BE2C (cell line): ENCODE measurements at regions not wholly inside any gene's neighbourhood (a gene's known extent, or its start where the extent isn't known, plus 50 kb on each side); places are given as distances from the start of the nearest gene placed in this dataset.

Experiments
- DNase-seq: peaks from one replicate; pipeline ENCODE4 v3.0.0-alpha.2; 2020
- H3K27me3 ChIP-seq: fragments of 250-450 bp; sonication (Bioruptor Pico); 2 replicates; pipeline ENCODE4 v1.5.1; 2020; ENCODE audit warnings: mild to moderate bottlenecking
- H3K36me3 ChIP-seq: fragments of 250-450 bp; sonication (Bioruptor Pico); 2 replicates; pipeline ENCODE4 v1.5.1; 2020; ENCODE audit warnings: mild to moderate bottlenecking
- H3K4me1 ChIP-seq: fragments of 250-450 bp; sonication (Bioruptor Pico); 2 replicates; pipeline ENCODE4 v1.5.1; 2020
- H3K4me3 ChIP-seq: 2 replicates; pipeline ENCODE4 v1.5.1; 2011; ENCODE audit warnings: low read depth, low read length
- H3K9me3 ChIP-seq: fragments of 250-450 bp; sonication (Bioruptor Pico); 2 replicates; pipeline ENCODE4 v1.5.1; 2020
- CTCF ChIP-seq: IDR thresholded peaks from 2 replicates; pipeline ENCODE4 v1.5.1; 2012; ENCODE audit warnings: mild to moderate bottlenecking, low read depth, low read length

GRCh38 chr3:116767726-116768125, 58.1 kb downstream of the TUSC7 start:
- no peaks in the 10 kb centered on the region for H3K36me3 ChIP-seq
- no peak overlapping the region for H3K4me3 ChIP-seq
- no peak for TF ChIP-seq CTCF
- peaks cover 14% of the 10 kb centered on the region for H3K4me1 ChIP-seq
- H3K27me3 ChIP-seq, result no peaks in the 10 kb centered on the region
- DNase-seq, result no peak
- no peaks in the 10 kb centered on the region for H3K9me3 ChIP-seq

- TF ChIP-seq CTCF, result peak; percentile 100
- Histone ChIP-seq H3K9me3 (no peaks in the 10 kb centered on the region), H3K4me3 (peak overlapping the region; percentile 4; the same call in 1 of the 2 replicates), H3K4me1 (peaks cover 14% of the 10 kb centered on the region), H3K27me3 (no peaks in the 10 kb centered on the region), H3K36me3 (no peaks in the 10 kb centered on the region)
- DNase-seq, result peak; percentile 86
These were observed 61.4 kb downstream of the TUSC7 start for GRCh38 chr3:116770815-116771450.

GRCh38 chr3:116776880-116777785, 67.6 kb downstream of the TUSC7 start:
- no peak for DNase-seq
- TF ChIP-seq CTCF, result no peak
- H3K4me1 ChIP-seq, result no peaks in the 10 kb centered on the region; the same call in 1 of the 2 replicates
- H3K4me3 ChIP-seq, result no peak overlapping the region
- H3K27me3 ChIP-seq, result no peaks in the 10 kb centered on the region
- no peaks in the 10 kb centered on the region for H3K36me3 ChIP-seq
- H3K9me3 ChIP-seq, result no peaks in the 10 kb centered on the region

- DNase-seq, result no peak
- no peaks in the 10 kb centered on the region for H3K9me3 ChIP-seq
- no peak for TF ChIP-seq CTCF
- H3K4me3 ChIP-seq, result no peak overlapping the region
- H3K36me3 ChIP-seq, result no peaks in the 10 kb centered on the region
- H3K27me3 ChIP-seq, result no peaks in the 10 kb centered on the region
- H3K4me1 ChIP-seq, result no peaks in the 10 kb centered on the region; the same call in 1 of the 2 replicates
These were observed 75.6 kb downstream of the TUSC7 start for GRCh38 chr3:116785226-116785625.

GRCh38 chr3:116802651-116803050, 93.1 kb downstream of the TUSC7 start:
- no peaks in the 10 kb centered on the region for H3K36me3 ChIP-seq
- H3K4me1 ChIP-seq, result no peaks in the 10 kb centered on the region
- H3K4me3 ChIP-seq, result no peak overlapping the region
- no peaks in the 10 kb centered on the region for H3K9me3 ChIP-seq
- no peaks in the 10 kb centered on the region for H3K27me3 ChIP-seq
- DNase-seq, result no peak
- no peak for TF ChIP-seq CTCF

- no peak for DNase-seq
- Histone ChIP-seq H3K4me1 (no peaks in the 10 kb centered on the region), H3K27me3 (no peaks in the 10 kb centered on the region), H3K4me3 (no peak overlapping the region), H3K36me3 (no peaks in the 10 kb centered on the region), H3K9me3 (no peaks in the 10 kb centered on the region)
- TF ChIP-seq CTCF, result no peak
These were observed 96.8 kb downstream of the TUSC7 start for GRCh38 chr3:116806351-116806750.
